ENCODE measurements at regions not wholly inside any gene's neighbourhood (a gene's known extent, or its start where the extent isn't known, plus 50 kb on each side); places are given as distances from the start of the nearest gene placed in this dataset.

DNA sequence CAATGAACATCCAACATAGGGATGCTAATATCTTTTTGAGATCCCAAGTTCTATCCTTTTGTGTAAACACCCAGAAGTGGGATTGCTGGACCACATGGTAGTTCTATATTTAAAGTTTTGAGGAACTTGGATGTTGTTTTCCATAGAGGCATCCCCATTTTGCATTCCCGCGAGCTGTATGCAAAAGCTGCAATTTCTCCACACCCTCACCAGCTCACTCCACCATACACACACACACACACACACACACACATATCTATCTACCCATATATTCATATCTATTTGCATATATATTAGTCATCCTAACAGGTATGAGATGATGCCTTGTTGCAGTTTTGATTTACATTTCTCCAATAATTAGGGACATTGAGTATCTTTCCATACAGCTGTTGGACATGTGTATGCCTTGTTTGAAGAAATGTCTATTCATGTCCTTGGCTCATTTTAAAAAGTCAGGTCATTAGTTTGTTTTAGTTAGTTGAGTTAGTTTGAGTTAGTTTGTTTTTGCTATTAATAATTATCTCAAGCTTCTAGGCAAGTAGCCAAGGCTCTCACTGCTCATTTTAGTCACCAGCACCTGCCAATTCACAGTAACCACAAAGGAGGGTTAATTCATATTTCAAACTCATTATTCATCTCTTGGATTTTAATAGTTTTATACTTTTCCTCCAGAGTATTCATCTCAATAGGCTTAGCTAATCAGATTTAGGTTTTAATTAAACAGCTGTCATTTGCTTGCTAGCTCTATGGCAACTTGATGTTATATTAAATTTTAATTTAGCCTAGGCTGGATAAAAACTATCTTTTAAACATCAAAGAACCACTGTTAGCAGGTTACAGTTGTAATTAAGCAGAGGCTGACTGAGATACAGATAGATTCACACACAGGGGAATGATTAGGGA lies 1435.9 kb upstream of the TMEM132C start:
- DNase-seq, result peak; percentile 53

DNA sequence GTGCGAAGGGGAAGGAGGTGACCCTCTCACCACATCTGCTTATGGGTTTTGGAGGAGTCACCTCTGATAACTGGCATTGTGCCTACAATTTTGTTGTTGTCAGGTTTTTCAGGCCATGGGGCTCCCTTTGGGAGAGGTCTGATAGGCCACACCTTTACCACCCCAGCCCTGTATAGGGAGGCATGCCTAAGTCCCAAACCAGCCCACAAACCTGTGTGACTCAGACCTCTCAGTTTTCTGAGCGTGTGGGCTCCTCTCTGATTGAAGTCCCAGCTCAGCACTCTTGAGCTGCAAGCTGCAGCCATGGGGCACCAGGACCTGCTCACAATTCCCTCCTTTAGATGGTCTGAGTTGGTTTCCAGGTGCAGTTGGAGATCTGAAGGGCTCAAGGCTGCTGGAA lies 1429.3 kb upstream of the TMEM132C start:
- DNase-seq, result no peak

- no peak for DNase-seq
Observed at GRCh38 chr12:126843915-126844669, 1422.9 kb upstream of the TMEM132C start.

DNA sequence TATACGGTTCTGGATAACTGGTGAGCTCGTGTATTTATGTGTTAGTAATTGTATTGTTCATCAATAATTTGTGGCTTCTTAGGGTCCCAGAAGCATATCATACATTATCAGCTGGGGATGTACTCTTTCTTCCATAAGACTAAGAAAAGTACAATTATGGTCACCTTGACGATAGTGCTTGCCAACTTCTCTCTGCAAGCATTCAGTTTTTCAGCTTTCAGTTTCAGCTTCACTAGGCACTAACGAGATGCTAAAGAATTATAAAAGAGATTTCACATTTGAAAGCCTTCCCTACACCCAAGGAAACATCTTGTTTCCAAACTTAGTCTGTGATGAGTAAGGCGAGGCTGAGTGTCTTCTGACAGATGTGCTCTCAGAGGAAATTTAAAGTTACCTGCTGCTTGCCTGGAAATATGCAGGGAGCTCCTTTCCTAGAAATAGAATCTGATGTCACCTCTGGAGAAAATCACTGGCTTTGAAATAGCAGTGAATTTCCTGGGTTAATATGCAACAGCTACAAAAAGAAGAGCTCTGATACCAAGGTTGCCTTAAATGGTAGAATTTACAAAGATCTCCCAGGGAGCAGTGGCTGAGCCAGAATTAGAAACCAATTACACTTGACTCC lies 1419.9 kb upstream of the TMEM132C start:
- DNase-seq, result no peak

GRCh38 chr12:126855768-126856167 lies 1411.2 kb upstream of the TMEM132C start:
- no peak for DNase-seq

DNA sequence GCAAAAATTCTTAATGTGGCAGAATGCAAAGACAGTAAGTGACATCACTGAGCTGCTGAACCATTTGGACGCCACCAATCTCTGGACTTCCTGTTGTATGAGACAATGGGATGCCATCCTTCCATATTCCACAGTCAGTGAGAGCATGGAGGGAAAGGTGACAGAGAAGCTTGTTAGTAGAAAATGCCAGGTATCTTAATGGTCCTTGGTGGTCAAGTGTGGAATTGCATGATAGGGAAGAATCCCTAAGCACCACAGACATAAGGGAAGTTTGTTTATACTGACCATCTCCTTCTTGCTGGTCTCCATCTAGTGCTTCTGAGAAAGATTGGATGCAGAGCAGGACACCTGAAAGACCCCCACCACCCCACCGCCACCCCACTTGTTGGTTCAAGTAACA lies 1410.0 kb upstream of the TMEM132C start:
- no peak for DNase-seq

- DNase-seq, result no peak
Observed at GRCh38 chr12:126858560-126858959, 1408.4 kb upstream of the TMEM132C start.

- DNase-seq, result no peak
Observed at GRCh38 chr12:126860210-126860609, 1406.8 kb upstream of the TMEM132C start.

- no peak for DNase-seq
Observed at GRCh38 chr12:126862500-126862899, 1404.5 kb upstream of the TMEM132C start.

DNA sequence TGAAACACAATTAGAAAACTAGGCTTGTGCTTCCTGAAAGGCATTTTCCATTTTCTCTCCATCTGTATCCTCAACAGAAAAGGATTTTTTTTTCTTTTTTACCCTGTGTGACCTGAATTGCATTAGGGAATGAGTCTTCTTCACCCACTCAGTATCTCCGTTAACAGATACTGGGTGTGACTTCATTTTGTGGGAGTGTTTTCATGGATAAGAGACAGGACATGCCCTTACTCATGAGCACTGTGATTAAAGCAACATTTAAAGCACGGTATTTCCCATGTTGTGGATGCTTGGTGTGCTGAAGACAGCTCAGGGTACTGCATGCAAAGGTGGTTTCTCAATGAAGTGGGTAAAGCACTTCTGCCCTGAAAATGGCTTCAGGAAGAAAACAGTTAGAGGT lies 1397.3 kb upstream of the TMEM132C start:
- DNase-seq, result no peak

DNA sequence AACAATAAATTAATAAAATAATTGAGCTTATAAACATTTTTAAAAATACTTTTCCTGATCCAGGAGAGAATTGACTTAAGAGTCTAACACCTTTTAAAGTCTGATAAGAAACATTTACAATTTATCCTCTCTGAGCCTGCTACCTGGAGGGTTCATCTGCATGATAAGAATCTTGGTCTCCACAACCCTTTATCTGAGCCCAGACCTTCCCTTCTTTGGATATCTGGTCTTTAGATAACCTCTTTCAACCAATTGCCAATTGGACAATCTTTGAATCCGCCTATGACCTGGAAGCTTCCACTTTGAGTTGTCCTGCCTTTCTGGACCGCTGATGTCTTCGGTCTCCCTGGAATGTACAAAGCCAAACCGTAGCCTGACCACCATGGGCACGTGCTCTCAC lies 1393.3 kb upstream of the TMEM132C start:
- no peak for DNase-seq

GRCh38 chr12:126874427-126875026 lies 1392.4 kb upstream of the TMEM132C start:
- DNase-seq, result peak; percentile 71

DNA sequence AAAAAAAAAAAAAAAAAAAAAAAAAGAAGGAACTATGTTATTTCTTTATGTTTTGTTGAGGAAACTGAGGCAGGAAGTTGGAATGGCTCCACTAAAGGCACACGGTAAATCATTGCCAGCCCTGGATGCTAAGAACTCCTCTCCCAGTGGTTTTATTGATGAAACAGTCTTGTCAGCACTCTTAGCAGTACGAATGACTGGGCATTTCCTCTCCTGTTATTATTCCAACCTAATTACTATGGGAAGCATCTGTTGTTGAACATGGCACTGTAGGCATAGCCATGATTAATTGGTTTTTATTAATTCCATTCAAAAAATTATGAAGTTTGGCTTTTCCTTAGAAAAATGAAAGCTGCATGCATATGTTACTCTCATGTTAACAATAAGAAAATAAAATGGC lies 1387.1 kb upstream of the TMEM132C start:
- no peak for DNase-seq

- DNase-seq, result no peak
Observed at GRCh38 chr12:126883697-126884096, 1383.3 kb upstream of the TMEM132C start.

GRCh38 chr12:126889501-126889900 lies 1377.5 kb upstream of the TMEM132C start:
- no peak for DNase-seq

GRCh38 chr12:126890097-126890496 lies 1376.9 kb upstream of the TMEM132C start:
- DNase-seq, result no peak

DNA sequence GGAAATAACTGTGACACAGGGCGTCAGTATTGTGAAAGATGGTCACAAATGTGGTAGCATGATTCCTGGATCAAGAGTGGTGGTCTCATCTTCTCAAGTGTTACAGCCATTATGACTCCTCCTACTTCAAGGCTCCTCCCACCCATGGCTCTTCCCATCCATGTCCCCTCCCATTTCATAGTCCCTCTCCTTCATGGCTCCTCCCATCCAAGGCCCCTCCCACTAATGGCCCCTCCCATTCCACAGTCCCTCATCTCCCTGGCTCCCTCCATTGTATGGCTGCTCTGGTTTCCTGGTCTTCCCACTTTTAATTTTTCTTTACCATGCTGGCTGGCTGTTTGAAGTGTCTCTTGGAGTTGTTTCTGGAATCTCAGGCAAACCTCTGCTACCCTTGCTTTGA lies 1375.2 kb upstream of the TMEM132C start:
- DNase-seq, result no peak

- DNase-seq, result no peak
Observed at GRCh38 chr12:126895951-126896913, 1370.7 kb upstream of the TMEM132C start.

- DNase-seq, result no peak
Observed at GRCh38 chr12:126897102-126897501, 1369.9 kb upstream of the TMEM132C start.

DNA sequence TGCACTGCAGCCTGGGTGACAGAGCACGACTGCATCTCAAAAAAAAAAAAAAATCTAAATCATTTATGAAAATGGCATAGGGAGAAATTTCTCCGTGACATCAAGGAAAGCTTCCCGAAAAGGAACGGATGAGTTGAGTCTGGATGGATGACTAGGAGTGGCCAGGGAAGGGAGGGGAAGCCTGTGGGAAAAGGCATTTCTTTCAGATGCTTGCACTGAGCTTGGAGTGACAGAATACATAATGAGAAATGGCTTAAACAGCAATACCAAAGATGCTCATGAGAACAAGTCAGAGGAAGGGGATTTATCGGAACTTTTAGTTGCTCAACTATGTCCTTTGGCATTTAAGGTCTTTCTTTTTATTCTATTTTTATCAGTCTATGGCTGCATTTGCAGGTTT lies 1369.2 kb upstream of the TMEM132C start:
- no peak for DNase-seq

DNA sequence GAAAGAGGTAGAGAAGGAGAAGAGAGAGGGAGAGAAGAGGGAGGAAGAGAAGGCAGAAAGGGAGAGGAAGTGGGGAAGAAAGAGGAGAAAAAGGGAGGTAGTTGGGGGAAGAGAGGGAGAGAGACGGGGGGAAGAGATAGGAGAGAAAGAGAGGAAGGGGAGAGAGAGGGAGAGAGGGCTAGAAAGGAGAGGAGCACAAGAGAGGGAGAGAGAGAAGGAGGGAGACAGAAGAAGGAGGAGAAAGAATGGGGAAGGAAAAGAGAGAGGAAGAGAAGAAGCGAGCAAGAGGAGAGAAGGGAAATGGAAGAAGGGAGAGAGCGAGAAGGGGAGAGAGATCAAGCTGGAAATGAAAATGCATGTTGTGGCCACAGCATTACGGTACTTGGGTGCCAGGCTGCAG lies 1368.4 kb upstream of the TMEM132C start:
- DNase-seq, result no peak
